Testis (tissue), 2 donors: ENCODE measurements at regions not wholly inside any gene's neighbourhood (a gene's known extent, or its start where the extent isn't known, plus 50 kb on each side); places are given as distances from the start of the nearest gene placed in this dataset.

Source experiments
- POLR2A ChIP-seq: fragments of 450-650 bp; IDR thresholded peaks from one replicate; pipeline ENCODE4 v1.6.1; 2017; ENCODE audit warnings: antibody characterized with exemption, mild to moderate bottlenecking, moderate library complexity
- TF ChIP-seq, protein P1 (sequence below), 3 experiments: fragments of 450-650 bp in 2 of 3; fragments of 200-600 bp in 1 of 3; sonication (generic) in 1 of 3; IDR thresholded peaks; one replicate each; pipeline ENCODE4 v1.5.1; 2016 to 2019; ENCODE audit warnings: antibody characterized with exemption in 3 of 3, mild to moderate bottlenecking in 2 of 3, moderate library complexity in 1 of 3

- TF ChIP-seq, protein P1, sequence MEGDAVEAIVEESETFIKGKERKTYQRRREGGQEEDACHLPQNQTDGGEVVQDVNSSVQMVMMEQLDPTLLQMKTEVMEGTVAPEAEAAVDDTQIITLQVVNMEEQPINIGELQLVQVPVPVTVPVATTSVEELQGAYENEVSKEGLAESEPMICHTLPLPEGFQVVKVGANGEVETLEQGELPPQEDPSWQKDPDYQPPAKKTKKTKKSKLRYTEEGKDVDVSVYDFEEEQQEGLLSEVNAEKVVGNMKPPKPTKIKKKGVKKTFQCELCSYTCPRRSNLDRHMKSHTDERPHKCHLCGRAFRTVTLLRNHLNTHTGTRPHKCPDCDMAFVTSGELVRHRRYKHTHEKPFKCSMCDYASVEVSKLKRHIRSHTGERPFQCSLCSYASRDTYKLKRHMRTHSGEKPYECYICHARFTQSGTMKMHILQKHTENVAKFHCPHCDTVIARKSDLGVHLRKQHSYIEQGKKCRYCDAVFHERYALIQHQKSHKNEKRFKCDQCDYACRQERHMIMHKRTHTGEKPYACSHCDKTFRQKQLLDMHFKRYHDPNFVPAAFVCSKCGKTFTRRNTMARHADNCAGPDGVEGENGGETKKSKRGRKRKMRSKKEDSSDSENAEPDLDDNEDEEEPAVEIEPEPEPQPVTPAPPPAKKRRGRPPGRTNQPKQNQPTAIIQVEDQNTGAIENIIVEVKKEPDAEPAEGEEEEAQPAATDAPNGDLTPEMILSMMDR (IDR thresholded peaks at IDR 0.05): no peak
- TF ChIP-seq POLR2A: no peak
Measured at GRCh38 chr10:31698181-31698830, 230.3 kb downstream of the ARHGAP12 start.
